Hepatocyte (in vitro differentiated cells): ENCODE measurements at regions not wholly inside any gene's neighbourhood (a gene's known extent, or its start where the extent isn't known, plus 50 kb on each side); places are given as distances from the start of the nearest gene placed in this dataset.

Experiments used
- DNase-seq: peaks from one replicate; pipeline ENCODE4 v3.0.0-alpha.2; 2016; ENCODE audit warnings: low spot score
- H2AFZ ChIP-seq: fragments of 200-600 bp; sonication (generic); 2 replicates; pipeline ENCODE4 v1.6.0; 2016; ENCODE audit warnings: antibody characterized with exemption, mild to moderate bottlenecking
- H3K27ac ChIP-seq: fragments of 200-600 bp; sonication (generic); 2 replicates; pipeline ENCODE4 v1.5.1; 2016; ENCODE audit warnings: mild to moderate bottlenecking
- H3K27me3 ChIP-seq: fragments of 200-600 bp; sonication (generic); 2 replicates; pipeline ENCODE4 v1.6.1; 2016
- H3K36me3 ChIP-seq: fragments of 200-600 bp; sonication (generic); replicated peaks from 2 replicates; pipeline ENCODE4 v1.5.1; 2016; ENCODE audit warnings: low read depth; ENCODE audit not compliant: insufficient read depth
- H3K4me1 ChIP-seq: fragments of 200-600 bp; sonication (generic); 2 replicates; pipeline ENCODE4 v1.5.1; 2016; ENCODE audit warnings: mild to moderate bottlenecking, moderate library complexity; ENCODE audit not compliant: insufficient read depth
- H3K4me2 ChIP-seq: fragments of 200-600 bp; sonication (generic); 2 replicates; pipeline ENCODE4 v1.6.0; 2016
- H3K4me3 ChIP-seq: fragments of 200-600 bp; sonication (generic); 2 replicates; pipeline ENCODE4 v1.5.1; 2016; ENCODE audit warnings: mild to moderate bottlenecking
- H3K79me2 ChIP-seq: fragments of 200-600 bp; sonication (generic); 2 replicates; pipeline ENCODE4 v1.6.0; 2017; ENCODE audit warnings: mild to moderate bottlenecking
- H3K9me2 ChIP-seq: fragments of 200-600 bp; sonication (generic); replicated peaks from 2 replicates; pipeline ENCODE4 v1.6.0; 2017; ENCODE audit warnings: mild to moderate bottlenecking; ENCODE audit not compliant: insufficient read depth
- H3K9me3 ChIP-seq: fragments of 200-600 bp; sonication (generic); 2 replicates; pipeline ENCODE4 v1.5.1; 2016; ENCODE audit warnings: low read depth, mild to moderate bottlenecking
- H4K20me1 ChIP-seq: fragments of 200-600 bp; sonication (generic); 2 replicates; pipeline ENCODE4 v1.6.0; 2016; ENCODE audit warnings: mild to moderate bottlenecking; ENCODE audit not compliant: insufficient read depth, poor library complexity, severe bottlenecking
- EZH2 ChIP-seq: fragments of 200-600 bp; sonication (generic); IDR thresholded peaks from 2 replicates; pipeline ENCODE4 v1.6.1; 2016; ENCODE audit warnings: antibody characterized with exemption, mild to moderate bottlenecking, borderline replicate concordance
- EZH2phosphoT487 ChIP-seq: fragments of 200-600 bp; sonication (generic); IDR thresholded peaks from one replicate; pipeline ENCODE4 v1.6.1; 2018; ENCODE audit warnings: antibody characterized with exemption, mild to moderate bottlenecking, low read depth, moderate library complexity; ENCODE audit not compliant: unreplicated experiment, severe bottlenecking
- WGBS: methylation state at CpG from one replicate; pipeline ENCODE4 v1.1.6; 2016; ENCODE audit warnings: low lambda C conversion rate; ENCODE audit errors: missing lambda C conversion rate; 5-methylcytosine and 5-hydroxymethylcytosine counted together
- TF ChIP-seq, protein P1 (sequence below): fragments of 200-600 bp; sonication (generic); IDR thresholded peaks from 2 replicates; pipeline ENCODE4 v1.5.1; 2016; ENCODE audit warnings: antibody characterized with exemption, mild to moderate bottlenecking; ENCODE audit not compliant: poor library complexity

DNA sequence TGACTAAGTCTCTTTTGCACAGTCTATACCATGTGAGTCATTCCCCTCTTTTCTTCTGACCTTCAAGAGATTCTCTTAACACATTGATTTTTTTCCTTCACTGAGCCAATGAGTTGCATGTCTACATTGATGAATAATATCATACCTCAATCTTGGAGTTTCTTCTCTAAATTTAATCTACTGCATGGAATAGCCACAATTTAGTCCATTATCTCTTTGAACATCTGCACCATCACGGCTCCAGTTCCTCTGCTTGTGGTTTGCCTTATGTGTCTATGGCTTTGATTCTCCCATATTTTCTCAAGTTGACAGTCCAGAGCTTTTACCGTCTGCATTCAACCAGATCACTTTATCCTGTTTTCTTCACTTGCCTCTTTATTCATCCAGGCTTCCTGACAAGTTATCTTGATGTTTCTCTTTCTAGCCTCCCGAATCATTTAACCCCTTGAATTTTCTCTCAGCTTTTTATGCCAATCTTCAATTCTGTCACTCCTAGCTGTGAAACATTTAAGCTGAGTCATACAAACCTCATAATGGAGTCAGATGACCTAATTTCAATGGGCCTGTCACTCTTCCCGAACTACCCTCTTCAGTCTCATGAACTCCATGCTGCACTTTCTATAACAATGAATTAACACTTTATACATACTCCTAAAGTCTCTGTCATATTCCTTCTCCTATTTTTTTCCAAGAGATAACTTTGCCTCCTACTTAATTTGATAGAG lies 222.3 kb downstream of the CPE start:
- 71% methylated on average over 4 of the region's 4 CpGs for WGBS
- Histone ChIP-seq H3K9me3 (no peaks in the 10 kb centered on the region), H3K27me3 (no peaks in the 10 kb centered on the region)

DNA sequence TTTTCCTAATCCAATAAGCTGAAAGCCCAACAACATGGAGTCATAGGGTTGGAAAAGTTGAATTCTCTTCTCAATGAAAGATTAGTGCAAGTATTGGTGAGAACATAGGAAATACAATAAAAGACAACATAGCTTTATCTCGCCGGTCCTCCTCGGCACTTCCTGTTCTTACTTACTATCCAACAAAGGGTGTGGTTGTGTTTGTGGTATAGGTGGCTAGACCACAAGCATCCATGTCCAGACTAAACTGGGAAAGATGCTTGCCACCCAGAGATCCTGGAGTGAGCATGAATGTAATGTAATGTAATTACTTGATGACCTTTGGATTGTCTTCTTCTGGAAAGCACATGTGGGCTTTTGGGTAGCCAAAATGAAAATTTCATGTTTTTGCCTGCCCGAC lies 223.8 kb downstream of the CPE start:
- H3K4me3 ChIP-seq: no peak overlapping the region
- H4K20me1 ChIP-seq: no peaks in the 10 kb centered on the region
- no peaks in the 10 kb centered on the region for H3K79me2 ChIP-seq
- no peak overlapping the region for H3K4me2 ChIP-seq
- no peak overlapping the region for H3K27ac ChIP-seq
- no peak for DNase-seq
- TF ChIP-seq, protein P1, sequence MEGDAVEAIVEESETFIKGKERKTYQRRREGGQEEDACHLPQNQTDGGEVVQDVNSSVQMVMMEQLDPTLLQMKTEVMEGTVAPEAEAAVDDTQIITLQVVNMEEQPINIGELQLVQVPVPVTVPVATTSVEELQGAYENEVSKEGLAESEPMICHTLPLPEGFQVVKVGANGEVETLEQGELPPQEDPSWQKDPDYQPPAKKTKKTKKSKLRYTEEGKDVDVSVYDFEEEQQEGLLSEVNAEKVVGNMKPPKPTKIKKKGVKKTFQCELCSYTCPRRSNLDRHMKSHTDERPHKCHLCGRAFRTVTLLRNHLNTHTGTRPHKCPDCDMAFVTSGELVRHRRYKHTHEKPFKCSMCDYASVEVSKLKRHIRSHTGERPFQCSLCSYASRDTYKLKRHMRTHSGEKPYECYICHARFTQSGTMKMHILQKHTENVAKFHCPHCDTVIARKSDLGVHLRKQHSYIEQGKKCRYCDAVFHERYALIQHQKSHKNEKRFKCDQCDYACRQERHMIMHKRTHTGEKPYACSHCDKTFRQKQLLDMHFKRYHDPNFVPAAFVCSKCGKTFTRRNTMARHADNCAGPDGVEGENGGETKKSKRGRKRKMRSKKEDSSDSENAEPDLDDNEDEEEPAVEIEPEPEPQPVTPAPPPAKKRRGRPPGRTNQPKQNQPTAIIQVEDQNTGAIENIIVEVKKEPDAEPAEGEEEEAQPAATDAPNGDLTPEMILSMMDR: no peak
- TF ChIP-seq EZH2phosphoT487 (no peak), EZH2 (no peak)
- H2AFZ ChIP-seq: no peak overlapping the region
- no peaks in the 10 kb centered on the region for H3K9me3 ChIP-seq
- no peaks in the 10 kb centered on the region for H3K4me1 ChIP-seq
- 83% methylated on average over 4 of the region's 4 CpGs for WGBS
- H3K9me2 ChIP-seq: no peaks in the 10 kb centered on the region
- H3K36me3 ChIP-seq: no peaks in the 10 kb centered on the region
- H3K27me3 ChIP-seq: no peaks in the 10 kb centered on the region

More for the DNA sequence above, 222.3 kb downstream of the CPE start:
- no peaks in the 10 kb centered on the region for H3K36me3 ChIP-seq
- no peak overlapping the region for H2AFZ ChIP-seq
- H3K4me2 ChIP-seq: no peak overlapping the region
- H3K79me2 ChIP-seq: no peaks in the 10 kb centered on the region
- H3K4me3 ChIP-seq: no peak overlapping the region
- no peak for DNase-seq
- no peaks in the 10 kb centered on the region for H3K9me2 ChIP-seq
- no peak overlapping the region for H3K27ac ChIP-seq
- no peak for TF ChIP-seq EZH2phosphoT487
- TF ChIP-seq, protein P1: no peak
- no peak for TF ChIP-seq EZH2
- no peaks in the 10 kb centered on the region for H4K20me1 ChIP-seq
- H3K4me1 ChIP-seq: no peaks in the 10 kb centered on the region

DNA sequence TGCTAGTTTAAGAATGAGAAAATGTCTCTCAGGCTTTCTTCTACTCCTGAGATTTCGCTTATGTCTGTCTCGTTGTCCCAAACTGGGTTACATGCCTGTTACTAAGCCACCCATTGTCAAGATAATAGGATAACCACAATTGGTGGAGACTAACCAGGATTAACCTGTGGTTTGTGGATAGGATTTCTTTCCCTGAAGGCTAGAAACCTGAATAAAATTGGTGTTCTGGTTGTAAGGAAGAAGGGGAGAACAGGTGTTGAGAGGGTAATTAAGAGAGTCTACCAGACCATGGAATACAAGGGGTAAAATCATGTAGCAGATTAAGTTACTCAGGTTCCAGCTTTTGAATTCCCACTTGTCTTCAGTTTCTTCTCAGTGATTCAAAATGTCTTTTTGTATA lies 225.4 kb downstream of the CPE start:
- no peak for DNase-seq
- Histone ChIP-seq H3K27me3 (no peaks in the 10 kb centered on the region), H3K79me2 (no peaks in the 10 kb centered on the region), H3K9me2 (no peaks in the 10 kb centered on the region), H3K4me1 (no peaks in the 10 kb centered on the region), H3K9me3 (no peaks in the 10 kb centered on the region), H3K4me2 (no peak overlapping the region), H3K4me3 (no peak overlapping the region), H3K27ac (no peak overlapping the region), H2AFZ (no peak overlapping the region), H3K36me3 (no peaks in the 10 kb centered on the region), H4K20me1 (no peaks in the 10 kb centered on the region)
- TF ChIP-seq EZH2 (no peak), EZH2phosphoT487 (no peak)
- TF ChIP-seq, protein P1: no peak
- WGBS: 75% methylated on average over 2 of the region's 2 CpGs

DNA sequence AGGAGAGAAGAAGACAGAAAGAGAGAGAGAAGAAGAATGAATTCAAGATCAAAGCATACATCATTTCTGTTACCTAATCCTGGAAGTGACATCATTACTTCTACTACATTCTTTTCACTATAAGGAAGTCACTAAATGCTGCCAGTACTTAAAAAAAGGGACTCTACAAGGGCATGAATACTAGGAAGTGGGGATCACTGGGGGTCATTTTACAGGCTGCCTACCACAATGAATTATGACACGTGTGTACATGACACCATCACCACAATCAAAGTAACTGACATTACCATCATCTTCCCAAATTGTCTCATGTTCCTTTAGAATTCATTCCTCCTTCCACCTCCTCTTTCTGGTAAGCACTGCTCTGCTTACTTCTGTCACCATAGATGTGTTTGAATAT lies 227.0 kb downstream of the CPE start:
- no peaks in the 10 kb centered on the region for H3K79me2 ChIP-seq
- no peak for DNase-seq
- H3K9me3 ChIP-seq: no peaks in the 10 kb centered on the region
- H3K4me2 ChIP-seq: no peak overlapping the region
- H2AFZ ChIP-seq: no peak overlapping the region
- H3K36me3 ChIP-seq: no peaks in the 10 kb centered on the region
- no peak overlapping the region for H3K27ac ChIP-seq
- no peak overlapping the region for H3K4me3 ChIP-seq
- H3K4me1 ChIP-seq: no peaks in the 10 kb centered on the region
- H4K20me1 ChIP-seq: no peaks in the 10 kb centered on the region
- no peaks in the 10 kb centered on the region for H3K9me2 ChIP-seq
- 79% methylated on average over 1 of the region's 1 CpG for WGBS
- no peaks in the 10 kb centered on the region for H3K27me3 ChIP-seq
- TF ChIP-seq EZH2phosphoT487 (no peak), EZH2 (no peak)
- TF ChIP-seq, protein P1: no peak
